Thoracic aorta (tissue), 2 donors: ENCODE measurements at regions not wholly inside any gene's neighbourhood (a gene's known extent, or its start where the extent isn't known, plus 50 kb on each side); places are given as distances from the start of the nearest gene placed in this dataset.

Source experiments
- ATAC-seq: fragments of 150-250 bp; one replicate; pipeline ENCODE4 v1.8.0; 2017; ENCODE audit warnings: low read depth; ENCODE audit not compliant: insufficient number of reproducible peaks, low FRiP score
- DNase-seq: peaks from one replicate; pipeline ENCODE4 v3.0.0-alpha.2; 2020; ENCODE audit warnings: low spot score
- H3K27ac ChIP-seq, 2 donors: fragments of 200-600 bp; sonication (generic); 1 replicate in 1 of 2; 2 replicates in 1 of 2; pipeline ENCODE4 v1.5.1; 2016; ENCODE audit warnings: mild to moderate bottlenecking in 2 of 2, moderate library complexity in 2 of 2
- H3K27me3 ChIP-seq: fragments of 200-600 bp; sonication (generic); replicated peaks from 2 replicates; pipeline ENCODE4 v1.6.0; 2016; ENCODE audit warnings: mild to moderate bottlenecking; ENCODE audit not compliant: insufficient read depth
- H3K36me3 ChIP-seq: fragments of 200-600 bp; sonication (generic); one replicate; pipeline ENCODE4 v1.5.1; 2016
- H3K4me1 ChIP-seq, 2 donors: fragments of 200-600 bp; sonication (generic); 1 replicate in 1 of 2; 2 replicates in 1 of 2; pipeline versions ENCODE4 v1.5.1 to v1.6.0; 2016; ENCODE audit warnings: low read depth in 2 of 2, mild to moderate bottlenecking in 1 of 2; ENCODE audit not compliant: control insufficient read depth in 1 of 2
- H3K4me3 ChIP-seq: fragments of 200-600 bp; sonication (generic); 2 replicates; pipeline ENCODE4 v1.5.1; 2016; ENCODE audit warnings: mild to moderate bottlenecking
- H3K9me3 ChIP-seq: fragments of 200-600 bp; sonication (generic); 2 replicates; pipeline ENCODE4 v1.5.1; 2016
- CTCF ChIP-seq: fragments of 200-600 bp; sonication (generic); IDR thresholded peaks from one replicate; pipeline ENCODE4 v1.5.1; 2019; ENCODE audit warnings: antibody characterized with exemption

GRCh38 chr5:89267788-89268187 lies 384.8 kb upstream of the MEF2C start:
- Histone ChIP-seq H3K4me3 (no peak overlapping the region), H3K9me3 (no peaks in the 10 kb centered on the region), H3K27ac (no peak overlapping the region), H3K36me3 (no peaks in the 10 kb centered on the region), H3K4me1 (no peaks in the 10 kb centered on the region), H3K27me3 (no peaks in the 10 kb centered on the region)
- no peak for ATAC-seq
- DNase-seq: no peak
- no peak for TF ChIP-seq CTCF

GRCh38 chr5:89265511-89266179 lies 382.7 kb upstream of the MEF2C start:
- no peaks in the 10 kb centered on the region for H3K36me3 ChIP-seq
- no peaks in the 10 kb centered on the region for H3K27me3 ChIP-seq
- no peak overlapping the region for H3K27ac ChIP-seq
- no peak overlapping the region for H3K4me3 ChIP-seq
- no peaks in the 10 kb centered on the region for H3K9me3 ChIP-seq
- ATAC-seq: no peak
- H3K4me1 ChIP-seq: no peaks in the 10 kb centered on the region
- TF ChIP-seq CTCF: no peak
- DNase-seq: no peak

GRCh38 chr5:89263846-89264245 lies 380.9 kb upstream of the MEF2C start:
- Histone ChIP-seq H3K27me3 (no peaks in the 10 kb centered on the region), H3K9me3 (no peaks in the 10 kb centered on the region), H3K4me1 (peaks cover 0 to 6% of the 10 kb centered on the region in 2 donors), H3K27ac (no peak overlapping the region), H3K36me3 (no peaks in the 10 kb centered on the region), H3K4me3 (no peak overlapping the region)
- no peak for DNase-seq
- no peak for ATAC-seq
- TF ChIP-seq CTCF: no peak

- no peak overlapping the region for H3K27ac ChIP-seq
- no peaks in the 10 kb centered on the region for H3K36me3 ChIP-seq
- no peak for ATAC-seq
These were observed 379.0 kb upstream of the MEF2C start for GRCh38 chr5:89262030-89262429.

GRCh38 chr5:89260254-89260653 lies 377.3 kb upstream of the MEF2C start:
- TF ChIP-seq CTCF: no peak
- no peaks in the 10 kb centered on the region for H3K36me3 ChIP-seq
- H3K27me3 ChIP-seq: no peaks in the 10 kb centered on the region
- ATAC-seq (no peak), DNase-seq (no peak)
- H3K27ac ChIP-seq: no peak overlapping the region
- H3K9me3 ChIP-seq: no peaks in the 10 kb centered on the region
- no peak overlapping the region for H3K4me3 ChIP-seq
- peaks cover 4 to 19% of the 10 kb centered on the region in 2 donors for H3K4me1 ChIP-seq

More at GRCh38 chr5:89262030-89262429, 379.0 kb upstream of the MEF2C start:
- no peaks in the 10 kb centered on the region for H3K27me3 ChIP-seq
- no peak overlapping the region for H3K4me3 ChIP-seq
- no peaks in the 10 kb centered on the region for H3K9me3 ChIP-seq
- H3K4me1 ChIP-seq: peaks cover 4 to 19% of the 10 kb centered on the region in 2 donors
- DNase-seq: no peak
- no peak for TF ChIP-seq CTCF
